GM23338 (cell line): ENCODE measurements at regions not wholly inside any gene's neighbourhood (a gene's known extent, or its start where the extent isn't known, plus 50 kb on each side); places are given as distances from the start of the nearest gene placed in this dataset.

Source experiments
- CREB1 ChIP-seq: fragments of 250-450 bp; sonication (Bioruptor Pico); IDR thresholded peaks from 2 replicates; pipeline ENCODE4 v1.5.0; 2020; ENCODE audit warnings: low read depth, mild to moderate bottlenecking, moderate library complexity
- CTCF ChIP-seq, 2 experiments: fragments of 200-600 bp in 1 of 2; sonication (generic) in 1 of 2; conservative IDR thresholded peaks; 2 replicates each; pipeline versions ENCODE4 v1.5.1 to v1.6.1; 2016 to 2017; ENCODE audit warnings: antibody characterized with exemption in 2 of 2, low read depth in 2 of 2, mild to moderate bottlenecking in 2 of 2, moderate library complexity in 1 of 2
- ETS1 ChIP-seq: IDR thresholded peaks from 2 replicates; pipeline ENCODE4 v1.6.1; 2016; ENCODE audit warnings: antibody characterized with exemption
- EZH2 ChIP-seq: fragments of 200-600 bp; sonication (generic); IDR thresholded peaks from one replicate; pipeline ENCODE4 v1.8.0; 2017; ENCODE audit warnings: antibody characterized with exemption, mild to moderate bottlenecking, low read depth; ENCODE audit not compliant: unreplicated experiment
- EZH2phosphoT487 ChIP-seq: fragments of 200-600 bp; sonication (generic); IDR thresholded peaks from one replicate; pipeline ENCODE4 v1.8.1; 2018; ENCODE audit warnings: antibody characterized with exemption; ENCODE audit not compliant: unreplicated experiment
- POLR2AphosphoS5 ChIP-seq: IDR thresholded peaks from 2 replicates; pipeline ENCODE4 v1.6.1; 2016; ENCODE audit warnings: antibody characterized with exemption, low read depth
- REST ChIP-seq: IDR thresholded peaks from one replicate; pipeline ENCODE4 v1.6.1; 2018; ENCODE audit warnings: antibody characterized with exemption; ENCODE audit not compliant: unreplicated experiment
- STAT1 ChIP-seq: IDR thresholded peaks from one replicate; pipeline ENCODE4 v1.6.1; 2016; ENCODE audit warnings: antibody characterized with exemption; ENCODE audit not compliant: unreplicated experiment
- ZNF331 ChIP-seq: fragments of 250-450 bp; sonication (Bioruptor Pico); IDR thresholded peaks from 2 replicates; pipeline ENCODE4 v1.5.0; 2020; ENCODE audit warnings: low read depth, mild to moderate bottlenecking, moderate library complexity
- ZNF462 ChIP-seq: fragments of 250-450 bp; sonication (Bioruptor Pico); IDR thresholded peaks from 2 replicates; pipeline ENCODE4 v1.5.0; 2020; ENCODE audit warnings: mild to moderate bottlenecking, moderate library complexity

- no peak for TF ChIP-seq EZH2
- TF ChIP-seq CTCF (conservative IDR thresholded peaks at IDR 0.05; ENCODE audit: low read depth in 2 of 2), result no peak
- TF ChIP-seq CREB1 (CRISPR knock-in tag), result no peak
- TF ChIP-seq EZH2phosphoT487, result no peak
- TF ChIP-seq POLR2AphosphoS5, result no peak
- no peak for TF ChIP-seq REST
- TF ChIP-seq ZNF331 (CRISPR knock-in tag), result no peak
- TF ChIP-seq ZNF462 (CRISPR knock-in tag), result no peak
- TF ChIP-seq STAT1, result no peak
- no peak for TF ChIP-seq ETS1
These were observed 171.4 kb upstream of the TSHZ3 start for GRCh38 chr19:31520633-31521032.
